SU-DHL-6 (cell line): ENCODE measurements at regions not wholly inside any gene's neighbourhood (a gene's known extent, or its start where the extent isn't known, plus 50 kb on each side); places are given as distances from the start of the nearest gene placed in this dataset.

Experiments used
- H2AFZ ChIP-seq: fragments of 200-600 bp; sonication (generic); 2 replicates; pipeline ENCODE4 v1.6.1; 2014; ENCODE audit warnings: low read depth, mild to moderate bottlenecking, moderate library complexity, mixed read lengths, antibody characterized with exemption, low read length; ENCODE audit not compliant: severe bottlenecking
- H3F3A ChIP-seq: fragments of 200-600 bp; shearing (Covaris generic); 2 replicates; pipeline ENCODE4 v1.6.0; 2016; ENCODE audit warnings: antibody characterized with exemption, mild to moderate bottlenecking; ENCODE audit not compliant: insufficient read depth
- H3K27ac ChIP-seq: fragments of 200-600 bp; sonication (generic); 2 replicates; pipeline ENCODE4 v1.5.1; 2016; ENCODE audit warnings: low read depth, mild to moderate bottlenecking, low read length, moderate library complexity, mixed read lengths
- H3K27me3 ChIP-seq: fragments of 200-600 bp; sonication (generic), shearing (Covaris generic); 2 replicates; pipeline ENCODE4 v1.6.0; 2014; ENCODE audit warnings: mild to moderate bottlenecking, low read length
- H3K36me3 ChIP-seq: fragments of 200-600 bp; sonication (generic); 2 replicates; pipeline ENCODE4 v1.6.1; 2014; ENCODE audit warnings: mild to moderate bottlenecking, low read length, mixed read lengths
- H3K4me2 ChIP-seq: fragments of 300-600, 200-600 bp; shearing (Covaris generic), sonication (generic); 2 replicates; pipeline ENCODE4 v1.6.0; 2014; ENCODE audit warnings: low read length, low read depth, mild to moderate bottlenecking; ENCODE audit not compliant: poor library complexity, severe bottlenecking
- H3K4me3 ChIP-seq: fragments of 200-600 bp; sonication (generic); 2 replicates; pipeline ENCODE4 v1.5.1; 2014; ENCODE audit warnings: antibody characterized with exemption, low read length, mild to moderate bottlenecking, mixed read lengths; ENCODE audit not compliant: insufficient read depth, poor library complexity, severe bottlenecking
- H3K79me2 ChIP-seq: fragments of 200-600 bp; sonication (generic); 2 replicates; pipeline ENCODE4 v1.6.1; 2014; ENCODE audit warnings: mild to moderate bottlenecking, low read length, moderate library complexity; ENCODE audit not compliant: insufficient read depth
- H3K9ac ChIP-seq: fragments of 200-600 bp; sonication (generic); 2 replicates; pipeline ENCODE4 v1.7.0; 2014; ENCODE audit warnings: mild to moderate bottlenecking, low read length
- H3K9me2 ChIP-seq: fragments of 200-600 bp; sonication (generic); replicated peaks from 2 replicates; pipeline ENCODE4 v1.6.1; 2014; ENCODE audit warnings: low read length; ENCODE audit not compliant: insufficient read depth
- H3K9me3 ChIP-seq: fragments of 200-600 bp; sonication (generic); 2 replicates; pipeline ENCODE4 v1.6.1; 2014; ENCODE audit warnings: low read length, mixed read lengths; ENCODE audit not compliant: insufficient read depth
- H4K20me1 ChIP-seq: fragments of 200-600 bp; sonication (generic); 2 replicates; pipeline ENCODE4 v1.6.1; 2014; ENCODE audit warnings: low read depth, mild to moderate bottlenecking, antibody characterized with exemption, low read length, moderate library complexity, mixed read lengths
- CTCF ChIP-seq: fragments of 200-600 bp; sonication (generic); IDR thresholded peaks from one replicate; pipeline ENCODE4 v1.5.1; 2017; ENCODE audit warnings: antibody characterized with exemption, mild to moderate bottlenecking, low read length, moderate library complexity; ENCODE audit not compliant: insufficient read depth, poor library complexity, severe bottlenecking
- EZH2phosphoT487 ChIP-seq: fragments of 200-600 bp; sonication (generic), shearing (Covaris generic); conservative IDR thresholded peaks from 2 replicates; pipeline ENCODE4 v1.6.1; 2018; ENCODE audit warnings: mild to moderate bottlenecking, antibody characterized with exemption, low read length, moderate library complexity, mixed read lengths

- Histone ChIP-seq H2AFZ (no peak overlapping the region), H3K9ac (no peak overlapping the region), H3K9me2 (no peaks in the 10 kb centered on the region), H3K4me3 (no peak overlapping the region), H3F3A (0 out of 2 replicates have a peak, but pooled peaks cover 5% of the 10 kb centered on the region), H4K20me1 (no peaks in the 10 kb centered on the region), H3K79me2 (no peaks in the 10 kb centered on the region), H3K36me3 (no peaks in the 10 kb centered on the region), H3K27ac (peak overlapping the region; percentile 58; the same call in 1 of the 2 replicates), H3K9me3 (no peaks in the 10 kb centered on the region), H3K27me3 (no peaks in the 10 kb centered on the region), H3K4me2 (peak overlapping the region; percentile 23)
- TF ChIP-seq CTCF (peak; percentile 28), EZH2phosphoT487 (no peak)
These were observed 77.9 kb upstream of the PLXNA4 start for GRCh38 chr7:132654150-132654549.

GRCh38 chr7:132653366-132653930, 77.2 kb upstream of the PLXNA4 start:
- no peaks in the 10 kb centered on the region for H3K36me3 ChIP-seq
- no peaks in the 10 kb centered on the region for H3K9me2 ChIP-seq
- no peak overlapping the region for H3K9ac ChIP-seq
- TF ChIP-seq EZH2phosphoT487 (no peak), CTCF (no peak)
- no peaks in the 10 kb centered on the region for H3K79me2 ChIP-seq
- peak overlapping the region; percentile 58 for H3K27ac ChIP-seq
- no peaks in the 10 kb centered on the region for H4K20me1 ChIP-seq
- H3F3A ChIP-seq = 0 out of 2 replicates have a peak, but pooled peaks cover 5% of the 10 kb centered on the region
- H3K27me3 ChIP-seq = no peaks in the 10 kb centered on the region
- no peak overlapping the region for H3K4me3 ChIP-seq
- H2AFZ ChIP-seq = no peak overlapping the region
- no peaks in the 10 kb centered on the region for H3K9me3 ChIP-seq
- peak overlapping the region; percentile 23 for H3K4me2 ChIP-seq

- Histone ChIP-seq H3K9me2 (no peaks in the 10 kb centered on the region), H4K20me1 (no peaks in the 10 kb centered on the region), H3K9ac (no peak overlapping the region), H3F3A (0 out of 2 replicates have a peak, but pooled peaks cover 5% of the 10 kb centered on the region), H3K36me3 (no peaks in the 10 kb centered on the region), H3K27ac (no peak overlapping the region), H3K27me3 (no peaks in the 10 kb centered on the region), H3K4me3 (no peak overlapping the region), H3K9me3 (no peaks in the 10 kb centered on the region), H2AFZ (no peak overlapping the region), H3K4me2 (no peak overlapping the region), H3K79me2 (no peaks in the 10 kb centered on the region)
- no peak for TF ChIP-seq EZH2phosphoT487
- no peak for TF ChIP-seq CTCF
These were observed 76.2 kb upstream of the PLXNA4 start for GRCh38 chr7:132652507-132652906.
